Right lobe of liver (tissue), 4 donors: ENCODE measurements at regions not wholly inside any gene's neighbourhood (a gene's known extent, or its start where the extent isn't known, plus 50 kb on each side); places are given as distances from the start of the nearest gene placed in this dataset.

ENCODE experiments used
- POLR2A ChIP-seq: fragments of 450-650 bp; IDR thresholded peaks from one replicate; pipeline ENCODE4 v1.6.1; 2017; ENCODE audit warnings: antibody characterized with exemption, mild to moderate bottlenecking
- TF ChIP-seq, protein P1 (sequence below), 4 donors: fragments of 200-600 bp in 3 of 4; fragments of 450-650 bp in 1 of 4; IDR thresholded peaks; one replicate each; pipeline versions ENCODE4 v1.5.1 to v1.8.0; 2016 to 2022; ENCODE audit warnings: antibody characterized with exemption in 4 of 4, mild to moderate bottlenecking in 2 of 4
- donor health status: DM: no; HTN: no; CAD: no.
- donor health status: DM: no; HTN: no; CAD: no.
- donor health status: DM: no; HTN: yes; CAD: no.

DNA sequence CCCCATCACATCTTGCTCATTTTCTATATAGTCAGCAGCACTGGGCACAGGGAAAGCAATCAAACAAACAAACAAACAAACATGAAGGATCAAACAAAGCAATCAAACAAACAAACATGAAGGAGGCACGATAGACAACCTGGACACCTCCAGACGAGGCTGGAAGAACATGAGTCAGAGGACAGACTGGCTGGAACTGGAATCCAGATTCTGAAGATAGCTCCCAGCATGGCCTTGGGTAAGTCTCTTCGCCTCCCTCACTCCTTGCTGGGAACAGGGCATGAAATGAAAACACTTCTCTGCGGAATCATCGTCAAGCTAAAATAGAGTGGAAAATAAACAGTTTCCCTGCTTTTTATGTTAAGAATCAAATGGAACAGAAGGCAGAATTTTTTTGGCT, 984.8 kb downstream of the VRK1 start:
- TF ChIP-seq, protein P1, sequence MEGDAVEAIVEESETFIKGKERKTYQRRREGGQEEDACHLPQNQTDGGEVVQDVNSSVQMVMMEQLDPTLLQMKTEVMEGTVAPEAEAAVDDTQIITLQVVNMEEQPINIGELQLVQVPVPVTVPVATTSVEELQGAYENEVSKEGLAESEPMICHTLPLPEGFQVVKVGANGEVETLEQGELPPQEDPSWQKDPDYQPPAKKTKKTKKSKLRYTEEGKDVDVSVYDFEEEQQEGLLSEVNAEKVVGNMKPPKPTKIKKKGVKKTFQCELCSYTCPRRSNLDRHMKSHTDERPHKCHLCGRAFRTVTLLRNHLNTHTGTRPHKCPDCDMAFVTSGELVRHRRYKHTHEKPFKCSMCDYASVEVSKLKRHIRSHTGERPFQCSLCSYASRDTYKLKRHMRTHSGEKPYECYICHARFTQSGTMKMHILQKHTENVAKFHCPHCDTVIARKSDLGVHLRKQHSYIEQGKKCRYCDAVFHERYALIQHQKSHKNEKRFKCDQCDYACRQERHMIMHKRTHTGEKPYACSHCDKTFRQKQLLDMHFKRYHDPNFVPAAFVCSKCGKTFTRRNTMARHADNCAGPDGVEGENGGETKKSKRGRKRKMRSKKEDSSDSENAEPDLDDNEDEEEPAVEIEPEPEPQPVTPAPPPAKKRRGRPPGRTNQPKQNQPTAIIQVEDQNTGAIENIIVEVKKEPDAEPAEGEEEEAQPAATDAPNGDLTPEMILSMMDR (IDR thresholded peaks at IDR 0.05): no peak
- no peak for TF ChIP-seq POLR2A
